HG02943 (cell line): ENCODE measurements at regions not wholly inside any gene's neighbourhood (a gene's known extent, or its start where the extent isn't known, plus 50 kb on each side); places are given as distances from the start of the nearest gene placed in this dataset.
A peak's percentile ranks its signal among the peaks of the same experiment; 100 is the strongest.
"Not testable (repeated sequence)": the region's sequence is repeated elsewhere in the genome, so short reads cannot be mapped to it uniquely, and the experiment has no call there.

Source experiments
- ATAC-seq: cut with Tn5 transposase; IDR thresholded peaks from one replicate; pipeline ENCODE4 v1.9.1; 2021; ENCODE audit warnings: mild to moderate bottlenecking, low read depth, moderate library complexity; ENCODE audit not compliant: unreplicated experiment

DNA sequence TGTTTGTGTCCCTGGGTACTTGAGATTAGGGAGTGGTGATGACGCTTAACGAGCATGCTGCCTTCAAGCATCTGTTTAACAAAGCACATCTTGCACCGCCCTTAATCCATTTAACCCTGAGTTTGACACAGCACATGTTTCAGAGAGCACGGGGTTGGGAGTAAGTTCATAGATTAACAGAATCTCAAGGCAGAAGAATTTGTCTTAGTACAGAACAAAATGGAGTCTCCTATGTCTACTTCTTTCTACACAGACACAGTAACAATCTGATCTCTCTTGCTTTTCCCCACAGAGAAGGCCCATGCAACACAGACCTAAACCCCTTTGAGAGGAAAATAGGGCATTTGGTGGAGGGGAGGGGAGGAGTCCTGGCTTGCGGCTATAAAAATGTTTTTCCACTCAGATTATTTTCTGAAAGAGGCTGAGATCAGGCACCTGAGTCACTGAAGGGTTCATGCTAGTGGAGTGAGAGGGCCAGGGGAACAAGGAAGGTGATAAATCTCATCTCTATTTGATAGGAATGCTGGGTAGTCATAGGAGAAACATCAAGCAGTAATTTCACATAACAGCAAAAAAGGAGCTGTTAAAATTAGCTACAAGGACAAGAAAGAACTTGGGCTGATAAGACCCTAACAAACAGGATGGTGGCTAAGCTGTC, 136.9 kb downstream of the OR2B2 start:
- ATAC-seq: not testable (repeated sequence)

- ATAC-seq: not testable (repeated sequence)
These were observed 138.0 kb downstream of the OR2B2 start for GRCh38 chr6:27774264-27774600.

DNA sequence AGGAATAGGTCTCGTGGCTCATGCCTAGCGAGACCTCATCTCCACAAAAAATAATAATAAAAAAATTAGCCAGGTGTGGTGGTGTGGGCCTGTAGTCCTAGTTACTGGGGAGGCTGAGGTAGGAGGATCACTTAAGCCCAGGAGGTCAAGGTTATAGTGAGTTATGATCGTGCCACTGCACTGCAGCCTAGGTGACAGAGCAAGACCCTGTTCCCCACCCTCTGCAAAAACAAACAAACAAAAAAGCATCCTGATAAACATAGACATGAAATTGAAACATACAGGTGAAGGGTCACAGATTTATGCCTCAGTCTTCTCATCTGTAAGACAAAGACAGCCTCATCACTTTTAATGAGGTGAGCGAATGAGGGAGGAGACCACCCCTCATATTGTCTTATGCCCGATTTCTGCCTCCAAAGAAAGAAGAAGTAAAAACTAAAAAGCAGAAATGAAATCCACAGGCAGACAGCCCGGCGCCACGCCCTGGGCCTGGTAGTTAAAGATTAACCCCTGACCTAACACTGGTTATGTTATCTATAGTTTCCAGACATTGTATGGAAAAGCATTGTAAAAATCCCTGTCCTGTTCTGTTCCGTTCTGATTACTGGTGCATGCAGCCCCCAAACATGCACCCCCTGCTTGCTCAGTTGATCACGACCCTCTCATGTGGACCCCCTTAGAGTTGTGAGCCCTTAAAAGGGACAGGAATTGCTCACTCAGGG, 138.5 kb downstream of the OR2B2 start:
- not testable (repeated sequence) for ATAC-seq

DNA sequence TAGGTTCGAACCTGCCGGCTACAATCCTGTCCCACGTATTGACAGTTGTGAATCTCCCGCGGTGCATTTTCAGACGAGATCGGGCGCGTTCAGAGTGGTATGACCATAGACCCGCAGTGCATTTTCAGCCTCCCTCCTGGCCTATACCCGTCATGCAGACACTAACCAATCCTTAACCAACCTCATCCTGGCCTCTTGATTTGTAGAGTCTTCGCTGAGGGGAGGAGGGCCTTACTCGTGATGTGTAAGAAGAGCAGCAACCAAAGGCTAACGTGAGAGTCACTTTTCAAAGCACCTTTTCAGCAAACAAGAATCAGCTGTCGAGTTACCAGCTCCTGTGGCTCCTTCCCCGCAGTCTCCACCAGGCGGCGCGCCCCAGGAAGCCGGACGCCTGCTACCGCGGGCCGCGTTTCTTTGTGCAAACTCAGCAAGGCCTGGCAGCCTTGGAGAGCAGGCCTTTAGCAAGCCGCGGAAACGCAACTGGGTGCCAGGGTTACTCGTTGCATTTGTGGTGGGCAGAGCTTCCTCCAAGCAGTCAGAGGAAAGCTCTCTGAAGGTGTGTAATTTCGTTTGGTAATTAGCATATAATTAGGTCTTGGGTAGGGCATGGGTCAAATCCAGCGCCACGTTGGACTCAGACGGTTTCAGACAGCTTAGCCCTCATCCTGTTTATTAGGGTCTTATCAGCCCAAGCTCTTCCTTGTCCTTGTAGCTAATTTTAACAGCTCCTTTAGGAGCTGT, 139.8 kb downstream of the OR2B2 start:
- ATAC-seq: peak; percentile 55

- ATAC-seq: no peak
These were observed 141.0 kb downstream of the OR2B2 start for GRCh38 chr6:27771235-27771634.

DNA sequence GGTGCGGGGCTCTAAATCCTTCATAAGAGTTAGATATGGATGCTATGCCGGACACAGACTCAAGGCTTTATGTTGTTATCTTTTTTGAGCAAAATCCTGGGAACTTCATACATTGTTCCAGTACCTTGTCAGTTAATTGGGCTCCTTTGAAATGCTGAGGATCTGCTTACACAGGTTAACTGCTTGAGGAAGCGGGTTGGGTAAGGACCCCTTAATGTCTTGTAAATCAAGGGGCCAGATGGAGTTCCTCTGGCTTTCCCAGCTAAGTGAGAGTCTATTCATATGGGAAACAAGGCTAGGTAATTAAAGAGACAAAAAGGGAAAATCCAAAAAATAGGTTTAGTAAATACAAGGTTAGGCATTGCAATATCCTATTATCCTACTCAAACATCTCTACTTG, 141.5 kb downstream of the OR2B2 start:
- ATAC-seq: no peak

GRCh38 chr6:27768556-27768955, 143.6 kb downstream of the OR2B2 start:
- ATAC-seq: no peak

DNA sequence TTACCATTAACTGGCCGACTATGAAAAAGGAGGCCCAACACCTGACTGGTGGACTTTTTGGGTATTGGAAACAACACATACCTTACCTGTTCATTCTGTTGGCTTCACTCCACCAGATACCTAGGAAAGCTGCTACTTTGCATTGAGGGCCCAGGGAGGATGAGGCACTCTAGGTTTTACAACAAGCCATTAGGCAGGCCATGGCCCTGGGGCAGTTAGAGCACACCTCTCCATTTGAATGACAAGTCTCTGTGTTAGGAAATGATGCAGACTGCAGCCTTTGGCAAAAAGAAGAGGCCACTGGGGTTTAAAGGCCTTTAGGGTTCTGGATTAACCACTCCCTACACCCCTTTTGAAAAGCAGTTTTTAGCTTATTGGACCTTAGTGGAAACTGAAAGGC, 144.3 kb downstream of the OR2B2 start:
- ATAC-seq: no peak

DNA sequence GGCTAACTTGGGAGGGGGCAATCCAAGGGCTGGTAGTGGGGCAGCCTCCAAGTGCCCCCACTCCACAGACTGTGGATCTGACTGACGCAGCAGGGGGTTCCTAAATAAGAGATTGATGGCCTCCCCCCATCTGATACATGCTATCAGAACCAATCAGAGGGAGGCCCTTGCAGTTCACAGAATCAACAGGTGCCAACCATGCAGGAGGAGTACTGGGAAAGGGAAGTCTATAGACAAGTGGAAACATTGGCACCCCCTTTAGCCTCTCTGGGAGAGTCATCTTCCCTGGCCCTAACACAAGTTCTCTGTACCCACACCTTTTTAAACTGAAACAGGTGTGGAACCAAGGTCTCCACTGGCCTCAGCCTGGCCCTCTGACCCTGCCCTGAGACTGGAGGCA, 145.8 kb downstream of the OR2B2 start:
- ATAC-seq: no peak

DNA sequence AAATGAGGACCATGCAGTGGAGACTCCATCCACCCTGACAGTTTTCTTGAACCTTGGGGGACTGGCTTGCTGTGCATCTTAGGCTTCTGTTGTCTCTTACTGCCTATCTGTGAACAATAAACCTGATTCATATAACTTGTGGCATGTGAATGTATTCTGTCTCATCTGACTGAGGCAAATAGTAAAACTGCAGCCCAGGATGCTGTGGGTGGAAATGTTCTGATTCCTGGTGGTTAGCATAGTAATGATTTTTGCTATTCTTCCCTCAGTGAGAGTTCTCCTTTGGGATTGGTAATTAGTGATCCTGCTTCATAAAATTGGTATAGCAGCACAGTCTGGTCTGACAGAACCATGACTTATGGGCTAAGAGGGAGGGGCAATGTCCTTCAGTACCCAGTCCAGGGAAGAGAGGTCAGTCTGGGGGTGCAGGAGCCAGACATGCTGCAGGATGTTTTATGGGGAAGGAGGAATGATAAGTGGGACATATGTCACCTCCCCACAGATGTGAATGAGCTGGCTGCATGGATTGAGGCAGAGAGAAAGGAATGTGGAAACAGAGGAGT, 147.1 kb downstream of the OR2B2 start:
- ATAC-seq: no peak

DNA sequence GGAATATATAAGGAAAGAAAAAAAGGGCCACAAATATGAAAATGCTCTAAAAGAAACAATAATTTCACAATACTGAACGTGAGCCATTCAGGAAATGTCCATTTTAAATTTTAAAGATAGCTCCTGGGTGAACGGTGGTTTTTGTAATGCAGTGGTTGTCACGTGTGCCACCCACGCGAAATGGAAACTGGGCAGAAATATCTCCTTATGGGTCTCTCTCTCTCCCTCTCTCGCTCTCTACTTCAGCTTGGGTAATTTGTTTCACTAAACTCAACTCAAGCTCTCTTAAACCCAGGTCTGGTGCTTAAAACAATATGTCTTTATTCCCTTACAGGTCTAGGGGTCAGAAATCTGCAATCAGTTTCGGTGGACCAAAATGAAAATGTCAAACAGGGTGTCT, 150.8 kb downstream of the OR2B2 start:
- ATAC-seq: no peak

DNA sequence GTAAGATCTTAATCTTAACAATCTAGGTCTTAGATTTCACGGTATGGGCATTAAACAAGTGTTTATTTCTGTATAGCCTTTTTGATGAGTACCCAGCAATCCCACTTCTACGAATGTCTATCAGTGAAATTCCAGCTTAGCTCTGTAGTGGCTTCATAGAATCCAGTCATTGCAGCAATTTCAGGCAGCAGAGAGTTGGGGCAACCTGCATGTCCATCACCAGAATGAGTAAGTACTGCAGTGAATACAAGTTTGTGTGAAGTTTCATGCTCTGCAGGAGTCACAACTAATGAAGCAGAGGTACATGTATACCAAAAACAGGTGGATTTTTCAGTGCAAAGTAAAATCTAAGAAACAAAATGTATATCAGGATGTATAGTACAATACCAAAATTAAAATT, 151.7 kb downstream of the OR2B2 start:
- ATAC-seq: no peak

- no peak for ATAC-seq
These were observed 152.3 kb downstream of the OR2B2 start for GRCh38 chr6:27759930-27760329.

DNA sequence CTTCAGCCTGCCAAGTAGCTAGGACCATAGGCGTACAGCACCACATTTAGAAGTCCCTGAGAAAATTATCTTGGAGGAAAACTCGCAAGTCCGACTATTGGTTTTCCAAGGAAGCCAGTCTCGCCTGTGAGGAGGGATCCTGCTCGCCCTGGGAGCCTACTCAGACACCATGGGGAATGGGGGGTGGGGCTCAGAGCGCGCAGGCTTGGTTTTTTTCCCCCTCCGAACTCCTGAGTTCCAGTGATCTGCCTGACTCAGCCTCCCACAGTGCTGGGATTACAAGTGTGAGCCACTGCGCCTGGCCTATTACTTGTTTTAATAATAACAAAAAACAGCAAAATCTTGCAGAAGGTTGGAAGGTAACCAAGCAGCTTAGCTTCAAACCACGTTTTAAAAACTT, 153.7 kb downstream of the OR2B2 start:
- no peak for ATAC-seq

- ATAC-seq: no peak
These were observed 154.9 kb downstream of the OR2B2 start for GRCh38 chr6:27757307-27757706.

DNA sequence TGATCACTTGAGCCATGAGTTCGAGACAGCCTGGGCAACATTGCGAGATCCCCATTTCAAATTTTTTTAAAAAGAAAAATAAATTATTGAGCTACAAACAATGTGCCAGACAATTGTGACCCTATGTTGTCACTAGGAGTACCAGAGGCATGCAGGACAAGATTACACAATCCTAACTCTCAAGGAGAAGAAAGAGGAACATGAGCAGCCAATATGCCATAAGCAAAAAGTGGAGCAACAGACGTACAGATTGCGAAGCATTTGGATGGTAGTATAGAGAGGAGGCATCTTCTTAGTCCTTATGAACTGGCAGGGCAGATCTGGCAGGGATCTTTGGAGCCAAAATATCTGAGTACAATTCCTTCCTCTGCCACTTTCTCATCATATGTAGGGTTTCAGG, 156.4 kb downstream of the OR2B2 start:
- no peak for ATAC-seq

DNA sequence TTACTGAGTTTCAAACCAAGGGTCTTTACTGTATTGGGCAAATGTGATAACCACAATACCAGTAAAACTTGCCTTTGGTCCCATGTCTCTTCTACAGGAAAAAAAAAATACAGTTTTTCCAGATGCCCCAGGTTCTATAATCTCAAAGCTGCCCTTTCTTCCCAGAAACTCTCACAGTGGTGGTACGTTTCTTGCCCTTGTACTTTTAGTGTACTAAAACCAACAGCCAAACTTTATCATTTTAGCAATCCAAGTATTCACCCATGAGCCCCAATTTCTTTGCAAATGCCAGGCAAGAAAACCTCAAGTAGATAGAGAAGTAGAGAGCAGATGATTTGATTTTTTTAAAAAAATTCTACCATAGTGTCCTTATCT, 157.8 kb downstream of the OR2B2 start:
- ATAC-seq: no peak

DNA sequence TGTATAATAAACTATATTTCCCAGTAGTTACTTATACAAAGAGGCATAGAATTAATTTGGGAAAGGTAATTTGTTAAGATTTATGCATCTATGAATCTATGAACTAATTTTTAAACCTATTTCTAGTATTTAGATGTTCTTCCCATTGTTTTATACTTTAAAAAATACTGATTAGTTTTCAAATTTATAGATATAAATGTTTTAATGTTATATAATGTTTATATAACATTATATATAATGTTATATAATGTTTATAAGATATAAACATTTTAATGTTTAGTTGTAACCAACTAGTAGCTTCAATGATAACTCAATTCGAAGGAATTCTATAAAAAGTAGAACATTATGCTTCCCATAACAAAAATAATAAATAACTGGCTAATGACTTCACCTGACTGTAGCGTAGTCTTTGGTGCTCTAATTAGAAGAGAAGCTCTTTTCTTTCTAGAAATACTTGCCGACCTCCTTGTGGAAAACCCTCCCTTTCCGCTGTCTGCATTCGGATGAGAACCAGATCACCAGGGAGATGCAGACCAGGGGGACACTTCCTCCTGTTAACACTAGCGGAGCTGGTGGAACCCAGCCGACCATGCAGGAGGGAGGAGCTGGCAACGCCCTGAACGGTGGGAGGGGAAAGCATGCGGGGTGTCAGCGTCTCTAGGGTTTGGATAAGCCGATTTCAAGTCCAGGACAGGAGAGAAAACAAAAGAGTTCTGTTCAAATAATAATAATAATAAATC, 158.4 kb downstream of the OR2B2 start:
- peak; percentile 35 for ATAC-seq

DNA sequence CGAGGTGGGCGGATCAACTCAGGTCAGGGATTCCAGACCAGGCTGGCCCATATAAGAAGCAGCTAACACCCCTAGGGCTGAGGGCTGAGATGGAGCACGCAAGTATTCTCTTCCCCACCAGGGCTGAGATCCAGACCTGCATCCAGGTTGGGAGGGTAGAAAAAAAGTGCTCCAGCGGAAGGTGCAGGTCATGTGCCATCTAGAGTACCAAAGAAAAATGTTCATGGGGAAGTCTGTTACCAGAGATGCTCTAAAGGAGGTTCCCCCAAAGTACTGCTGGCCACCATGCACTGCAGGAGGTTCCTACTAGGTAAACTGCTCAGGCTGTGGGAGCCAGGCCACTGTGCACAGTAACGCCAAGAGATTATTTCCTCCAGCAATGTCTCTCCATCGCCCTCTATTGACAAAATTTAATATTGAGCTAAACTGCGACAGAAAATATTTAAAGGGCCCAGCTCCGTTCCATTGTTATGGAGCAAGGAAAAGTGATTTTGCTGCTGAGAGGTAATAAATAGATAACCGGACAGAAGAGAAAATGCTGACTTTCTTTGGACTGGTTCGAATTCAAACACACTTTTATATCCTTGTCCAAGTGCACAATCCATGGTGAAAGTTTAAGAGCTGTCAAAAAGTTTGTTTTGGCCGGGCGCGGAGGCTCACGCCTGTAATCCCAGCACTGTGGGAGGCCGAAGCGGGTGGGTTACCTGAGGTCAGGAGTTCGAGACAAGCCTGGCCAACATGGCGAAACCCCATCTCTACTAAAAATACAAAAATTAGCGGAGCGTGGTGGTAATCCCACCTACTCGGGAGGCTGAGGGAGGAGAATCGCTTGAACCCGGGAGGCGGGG, 159.9 kb downstream of the OR2B2 start:
- ATAC-seq: peak; percentile 48

- no peak for ATAC-seq
These were observed 163.5 kb downstream of the OR2B2 start for GRCh38 chr6:27748661-27749060.
